ENCODE measurements at regions not wholly inside any gene's neighbourhood (a gene's known extent, or its start where the extent isn't known, plus 50 kb on each side); places are given as distances from the start of the nearest gene placed in this dataset.
A peak's percentile ranks its signal among the peaks of the same experiment; 100 is the strongest.

GRCh38 chr5:165228184-165228583 is 1722.8 kb downstream of the MAT2B start:
- no peak for DNase-seq

GRCh38 chr5:165231821-165232508 is 1726.5 kb downstream of the MAT2B start:
- DNase-seq, result no peak

- DNase-seq, result no peak
Measured at GRCh38 chr5:165232509-165233028, 1727.2 kb downstream of the MAT2B start.

- no peak for DNase-seq
Measured at GRCh38 chr5:165241811-165242210, 1736.4 kb downstream of the MAT2B start.

- DNase-seq, result no peak
Measured at GRCh38 chr5:165242646-165243045, 1737.2 kb downstream of the MAT2B start.

GRCh38 chr5:165244407-165244806 is 1739.0 kb downstream of the MAT2B start:
- no peak for DNase-seq

GRCh38 chr5:165258197-165258771 is 1752.9 kb downstream of the MAT2B start:
- DNase-seq, result no peak

- DNase-seq, result no peak
Measured at GRCh38 chr5:165260426-165260825, 1755.0 kb downstream of the MAT2B start.

- no peak for DNase-seq
Measured at GRCh38 chr5:165263536-165263935, 1758.1 kb downstream of the MAT2B start.

- no peak for DNase-seq
Measured at GRCh38 chr5:165266939-165267338, 1761.5 kb downstream of the MAT2B start.

GRCh38 chr5:165272436-165272835 is 1767.0 kb downstream of the MAT2B start:
- no peak for DNase-seq

GRCh38 chr5:165277661-165278060 is 1772.2 kb downstream of the MAT2B start:
- DNase-seq, result no peak

GRCh38 chr5:165282491-165282890 is 1777.1 kb downstream of the MAT2B start:
- DNase-seq, result no peak

GRCh38 chr5:165286692-165287091 is 1781.3 kb downstream of the MAT2B start:
- DNase-seq, result no peak

- no peak for DNase-seq
Measured at GRCh38 chr5:165290535-165290934, 1785.1 kb downstream of the MAT2B start.

GRCh38 chr5:165296401-165297130 is 1791.1 kb downstream of the MAT2B start:
- DNase-seq, result no peak

- DNase-seq, result no peak
Measured at GRCh38 chr5:165304193-165304827, 1798.9 kb downstream of the MAT2B start.

GRCh38 chr5:165305596-165305995 is 1800.2 kb downstream of the MAT2B start:
- no peak for DNase-seq

- no peak for DNase-seq
Measured at GRCh38 chr5:165309446-165309845, 1804.0 kb downstream of the MAT2B start.

- DNase-seq, result no peak
Measured at GRCh38 chr5:165310031-165310430, 1804.6 kb downstream of the MAT2B start.

GRCh38 chr5:165321912-165322311 is 1816.5 kb downstream of the MAT2B start:
- peak; percentile 56 for DNase-seq

- peak; percentile 6 for DNase-seq
Measured at GRCh38 chr5:165325221-165325620, 1819.8 kb downstream of the MAT2B start.

- DNase-seq, result no peak
Measured at GRCh38 chr5:165327631-165328030, 1822.2 kb downstream of the MAT2B start.

All from fibroblast of skin of abdomen (primary cell).